ENCODE measurements at regions not wholly inside any gene's neighbourhood (a gene's known extent, or its start where the extent isn't known, plus 50 kb on each side); places are given as distances from the start of the nearest gene placed in this dataset.

GRCh38 chr9:87211669-87212068, 264.4 kb upstream of the GAS1 start:
- TF ChIP-seq POLR2A (IDR thresholded peaks at IDR 0.05): no peak
- no peak for TF ChIP-seq CTCF (IDR thresholded peaks at IDR 0.05 in 8 of 11, conservative IDR thresholded peaks at IDR 0.05 in 3 of 11)
- TF ChIP-seq POLR2AphosphoS5 (IDR thresholded peaks at IDR 0.05): no peak
- Histone ChIP-seq H3K27me3 (replicated peaks in 1 of 7) (no peaks in the 10 kb centered on the region), H3K36me3 (no peaks in the 10 kb centered on the region), H3K4me1 (no peaks in the 10 kb centered on the region), H3K9me3 (no peaks in the 10 kb centered on the region), H3K4me3 (no peak overlapping the region), H3K27ac (no peak overlapping the region)
- intact Hi-C loops (cut with DNase I; ENCODE audit: low total_unique reads): no loop called here
- 92 to 98% (median 95%) methylated on average over 2 of the region's 2 CpGs for WGBS, 5 donors
- DNase-seq: no peak

GRCh38 chr9:87212605-87213021, 265.3 kb upstream of the GAS1 start:
- H3K36me3 ChIP-seq: no peaks in the 10 kb centered on the region
- H3K4me1 ChIP-seq: no peaks in the 10 kb centered on the region
- no peak for DNase-seq
- 79 to 97% (median 88%) methylated on average over 3 of the region's 3 CpGs for WGBS, 5 donors
- intact Hi-C loops (cut with DNase I; ENCODE audit: low total_unique reads): no loop called here
- H3K4me3 ChIP-seq: no peak overlapping the region
- H3K27me3 ChIP-seq (replicated peaks in 1 of 7): peaks cover 0 to 5% (median 0%) of the 10 kb centered on the region in 7 donors
- H3K27ac ChIP-seq: no peak overlapping the region
- TF ChIP-seq POLR2AphosphoS5 (IDR thresholded peaks at IDR 0.05) (no peak), POLR2A (IDR thresholded peaks at IDR 0.05) (no peak), CTCF (IDR thresholded peaks at IDR 0.05 in 8 of 11, conservative IDR thresholded peaks at IDR 0.05 in 3 of 11) (no peak)
- H3K9me3 ChIP-seq: no peaks in the 10 kb centered on the region

GRCh38 chr9:87213948-87214347, 266.6 kb upstream of the GAS1 start:
- H3K4me3 ChIP-seq: no peak overlapping the region
- no peak for DNase-seq
- peaks cover 0 to 5% (median 0%) of the 10 kb centered on the region in 7 donors for H3K27me3 ChIP-seq (replicated peaks in 1 of 7)
- intact Hi-C loops (cut with DNase I; ENCODE audit: low total_unique reads): no loop called here
- no peak overlapping the region for H3K27ac ChIP-seq
- no peaks in the 10 kb centered on the region for H3K36me3 ChIP-seq
- TF ChIP-seq POLR2AphosphoS5 (IDR thresholded peaks at IDR 0.05) (no peak), POLR2A (IDR thresholded peaks at IDR 0.05) (no peak), CTCF (IDR thresholded peaks at IDR 0.05 in 8 of 11, conservative IDR thresholded peaks at IDR 0.05 in 3 of 11) (no peak)
- H3K9me3 ChIP-seq: no peaks in the 10 kb centered on the region
- no peaks in the 10 kb centered on the region for H3K4me1 ChIP-seq
- 74 to 92% (median 85%) methylated on average over 4 of the region's 4 CpGs for WGBS, 5 donors

- no peaks in the 10 kb centered on the region for H3K4me1 ChIP-seq
- TF ChIP-seq POLR2AphosphoS5 (IDR thresholded peaks at IDR 0.05) (no peak), POLR2A (IDR thresholded peaks at IDR 0.05) (no peak), CTCF (IDR thresholded peaks at IDR 0.05 in 8 of 11, conservative IDR thresholded peaks at IDR 0.05 in 3 of 11) (no peak)
- H3K36me3 ChIP-seq: no peaks in the 10 kb centered on the region
- H3K27me3 ChIP-seq (replicated peaks in 1 of 7): peaks cover 0 to 5% (median 0%) of the 10 kb centered on the region in 7 donors
- no peak overlapping the region for H3K27ac ChIP-seq
- H3K9me3 ChIP-seq: no peaks in the 10 kb centered on the region
- DNase-seq: no peak
- H3K4me3 ChIP-seq: no peak overlapping the region
- intact Hi-C loops (cut with DNase I; ENCODE audit: low total_unique reads): no loop called here
- WGBS, 5 donors: 81 to 94% (median 88%) methylated on average over 3 of the region's 3 CpGs
These were observed 267.7 kb upstream of the GAS1 start for GRCh38 chr9:87214991-87215390.
